Epithelial cell of esophagus (primary cell): ENCODE measurements at regions not wholly inside any gene's neighbourhood (a gene's known extent, or its start where the extent isn't known, plus 50 kb on each side); places are given as distances from the start of the nearest gene placed in this dataset.

Experiments
- DNase-seq: peaks from one replicate; pipeline ENCODE4 v3.0.0; 2010; ENCODE audit warnings: low read depth
- H3K4me3 ChIP-seq: 2 replicates; pipeline ENCODE4 v1.5.1; 2011; ENCODE audit warnings: mild to moderate bottlenecking, low read length, control low read depth
- TF ChIP-seq, protein P1 (sequence below): IDR thresholded peaks from 2 replicates; pipeline ENCODE4 v1.5.1; 2011; ENCODE audit warnings: low read depth, mild to moderate bottlenecking, low read length, control low read depth, inconsistent platforms; ENCODE audit not compliant: insufficient read depth; ENCODE audit errors: missing control alignments

DNA sequence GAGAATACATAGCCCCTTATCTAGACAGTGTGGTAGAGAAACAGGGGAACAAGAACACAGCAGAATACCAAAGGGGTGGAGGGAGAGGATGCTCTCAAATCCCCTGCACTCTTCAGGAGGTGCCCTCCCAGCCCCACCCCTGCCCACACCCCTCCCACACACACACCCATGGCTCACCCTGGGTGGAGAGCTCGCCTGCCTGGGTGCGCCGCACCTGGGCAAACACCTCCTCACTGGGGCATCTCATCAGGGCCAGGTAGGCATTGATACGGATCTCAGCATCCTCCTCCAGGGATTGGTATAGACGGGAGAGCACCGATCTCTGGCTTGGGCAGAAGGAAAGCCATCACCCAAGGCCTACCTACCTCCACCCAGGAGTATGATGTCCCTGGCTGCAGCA is 95.2 kb downstream of the LITAF start:
- no peak overlapping the region for H3K4me3 ChIP-seq
- DNase-seq: no peak
- TF ChIP-seq, protein P1, sequence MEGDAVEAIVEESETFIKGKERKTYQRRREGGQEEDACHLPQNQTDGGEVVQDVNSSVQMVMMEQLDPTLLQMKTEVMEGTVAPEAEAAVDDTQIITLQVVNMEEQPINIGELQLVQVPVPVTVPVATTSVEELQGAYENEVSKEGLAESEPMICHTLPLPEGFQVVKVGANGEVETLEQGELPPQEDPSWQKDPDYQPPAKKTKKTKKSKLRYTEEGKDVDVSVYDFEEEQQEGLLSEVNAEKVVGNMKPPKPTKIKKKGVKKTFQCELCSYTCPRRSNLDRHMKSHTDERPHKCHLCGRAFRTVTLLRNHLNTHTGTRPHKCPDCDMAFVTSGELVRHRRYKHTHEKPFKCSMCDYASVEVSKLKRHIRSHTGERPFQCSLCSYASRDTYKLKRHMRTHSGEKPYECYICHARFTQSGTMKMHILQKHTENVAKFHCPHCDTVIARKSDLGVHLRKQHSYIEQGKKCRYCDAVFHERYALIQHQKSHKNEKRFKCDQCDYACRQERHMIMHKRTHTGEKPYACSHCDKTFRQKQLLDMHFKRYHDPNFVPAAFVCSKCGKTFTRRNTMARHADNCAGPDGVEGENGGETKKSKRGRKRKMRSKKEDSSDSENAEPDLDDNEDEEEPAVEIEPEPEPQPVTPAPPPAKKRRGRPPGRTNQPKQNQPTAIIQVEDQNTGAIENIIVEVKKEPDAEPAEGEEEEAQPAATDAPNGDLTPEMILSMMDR: no peak

DNA sequence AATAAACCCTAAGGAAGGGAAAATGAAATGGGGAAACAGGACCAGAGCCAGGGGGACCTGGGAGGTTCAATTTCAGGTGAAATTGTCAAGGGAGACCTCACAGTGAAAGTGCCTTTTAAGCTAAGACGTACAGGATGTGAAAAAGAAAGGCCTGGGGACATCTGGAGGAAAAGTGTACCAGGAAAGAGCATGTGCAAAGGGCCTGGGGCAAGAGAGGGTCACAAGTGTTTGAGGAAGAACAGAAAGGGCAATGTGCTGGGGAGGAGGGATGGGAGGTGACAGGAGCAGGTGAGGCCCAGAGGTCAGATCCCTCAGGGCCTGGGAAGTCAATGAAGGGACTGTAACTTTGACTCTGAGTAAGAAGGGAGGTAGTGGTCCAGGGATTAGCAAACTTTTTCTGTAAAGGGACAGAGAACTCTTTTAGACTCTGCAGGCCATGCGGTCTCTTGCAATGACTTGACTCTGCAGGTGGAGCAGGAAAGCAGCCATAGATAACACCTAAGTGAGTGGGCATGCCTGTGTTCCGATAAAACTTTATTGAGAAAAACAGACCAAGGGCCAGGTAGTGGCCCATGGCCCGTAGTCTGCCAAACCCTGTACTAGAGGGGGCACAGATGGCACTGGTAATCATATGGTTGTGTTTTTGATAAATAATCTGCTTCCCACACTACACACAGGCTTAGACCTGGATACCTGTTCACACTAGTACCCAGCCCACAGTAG is 93.8 kb downstream of the LITAF start:
- no peak overlapping the region for H3K4me3 ChIP-seq
- TF ChIP-seq, protein P1: no peak
- DNase-seq: no peak

DNA sequence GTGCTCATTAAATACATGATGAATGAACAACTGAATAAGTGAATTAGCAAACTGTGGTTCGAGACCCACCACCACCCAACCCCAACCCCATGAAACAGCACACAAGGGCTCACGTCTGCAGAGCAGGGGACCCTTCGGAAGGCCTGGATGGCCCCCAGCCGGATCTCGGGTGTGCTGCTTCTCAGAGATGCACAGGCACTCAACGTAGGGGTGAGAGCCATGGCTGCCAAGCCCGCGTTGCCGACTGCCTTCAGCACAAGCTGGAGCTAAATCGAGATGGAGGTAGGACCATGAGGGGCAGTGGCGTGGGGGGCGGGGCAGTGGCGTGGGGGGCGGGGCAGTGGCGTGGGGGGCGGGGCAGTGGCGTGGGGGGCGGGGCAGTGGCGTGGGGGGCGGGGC is 93.2 kb downstream of the LITAF start:
- H3K4me3 ChIP-seq: no peak overlapping the region
- no peak for DNase-seq
- TF ChIP-seq, protein P1: no peak

DNA sequence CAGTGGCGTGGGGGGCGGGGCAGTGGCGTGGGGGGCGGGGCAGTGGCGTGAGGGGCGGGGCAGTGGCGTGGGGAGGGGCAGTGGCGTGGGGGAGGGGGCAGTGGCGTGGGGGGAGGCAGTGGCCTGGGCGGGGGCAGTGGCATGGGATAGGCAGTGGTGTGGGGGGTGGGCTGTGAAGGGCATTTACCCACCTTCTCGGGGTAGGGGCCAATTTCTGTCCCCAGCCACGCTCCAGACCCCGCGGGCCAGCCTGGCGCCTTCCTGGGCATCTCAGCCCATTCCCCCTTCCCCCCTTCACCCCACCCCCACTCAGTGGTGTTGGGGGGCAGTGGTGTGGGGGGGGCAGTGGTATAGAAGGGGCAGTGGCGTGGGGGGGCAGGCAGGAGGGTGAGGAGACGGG is 92.7 kb downstream of the LITAF start:
- no peak overlapping the region for H3K4me3 ChIP-seq
- TF ChIP-seq, protein P1: no peak
- DNase-seq: no peak

DNA sequence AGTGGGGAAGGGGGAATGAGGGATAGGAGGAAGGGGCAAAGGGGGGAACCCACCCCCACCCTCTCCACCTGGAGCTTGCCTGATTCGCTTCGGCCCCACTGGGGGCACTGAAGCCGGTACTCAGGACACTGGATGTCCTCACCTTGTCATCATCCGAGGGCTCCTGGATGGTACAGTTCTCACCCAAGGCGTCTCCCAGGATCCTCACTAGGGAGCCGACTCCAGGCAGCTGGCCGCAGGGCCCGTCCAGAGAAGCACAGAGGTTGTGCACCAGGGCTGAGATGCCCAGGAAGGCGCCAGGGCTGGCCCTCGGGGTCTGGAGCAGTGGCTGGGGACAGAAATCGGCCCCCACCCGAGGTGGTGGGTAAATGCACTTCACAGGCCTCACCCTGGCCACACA is 92.3 kb downstream of the LITAF start:
- TF ChIP-seq, protein P1: no peak
- no peak for DNase-seq
- no peak overlapping the region for H3K4me3 ChIP-seq

DNA sequence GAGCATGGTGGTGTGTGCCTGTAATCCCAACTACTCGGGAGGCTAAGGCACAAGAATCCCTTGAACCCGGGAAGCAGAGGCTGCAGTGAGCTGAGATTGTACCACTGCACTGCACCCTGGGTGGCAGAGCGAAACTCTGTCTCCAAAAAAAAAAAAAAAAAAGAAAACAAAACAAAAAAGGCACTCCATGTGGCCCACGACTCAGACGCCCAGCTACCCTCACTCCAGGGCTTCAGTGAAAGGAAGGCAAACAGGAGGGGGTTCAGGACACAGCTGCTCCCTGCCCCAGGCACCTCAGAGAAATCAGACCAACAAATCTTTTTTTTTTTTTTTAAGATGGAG is 91.7 kb downstream of the LITAF start:
- no peak for DNase-seq
- H3K4me3 ChIP-seq: no peak overlapping the region
- TF ChIP-seq, protein P1: no peak
